Type B pancreatic cell (in vitro differentiated cells): ENCODE measurements at regions not wholly inside any gene's neighbourhood (a gene's known extent, or its start where the extent isn't known, plus 50 kb on each side); places are given as distances from the start of the nearest gene placed in this dataset.

Experiments used
- DNase-seq: peaks from one replicate; pipeline ENCODE4 v3.0.0; 2021; ENCODE audit warnings: mixed read lengths; ENCODE audit not compliant: unreplicated experiment; ENCODE audit errors: extremely low spot score
- H3K27ac Mint-ChIP-seq: 2 replicates; pipeline ENCODE4 v1.8.0; 2021; ENCODE audit warnings: mild to moderate bottlenecking, mixed read lengths
- H3K27me3 Mint-ChIP-seq: 2 replicates; pipeline ENCODE4 v1.8.0; 2021; ENCODE audit warnings: mixed read lengths
- H3K36me3 Mint-ChIP-seq: 2 replicates; pipeline ENCODE4 v1.8.0; 2021; ENCODE audit warnings: mixed read lengths
- H3K4me1 Mint-ChIP-seq: one replicate; pipeline ENCODE4 v1.8.0; 2021; ENCODE audit warnings: mixed read lengths; ENCODE audit not compliant: unreplicated experiment
- H3K4me3 Mint-ChIP-seq: 2 replicates; pipeline ENCODE4 v1.8.0; 2021; ENCODE audit warnings: mild to moderate bottlenecking, mixed read lengths
- H3K9me3 Mint-ChIP-seq: 2 replicates; pipeline ENCODE4 v1.8.0; 2021; ENCODE audit warnings: mixed read lengths
- TF ChIP-seq, protein P1 (sequence below): fragments of 200-600 bp; sonication (generic); conservative IDR thresholded peaks from 2 replicates; pipeline ENCODE4 v1.5.0; 2021; ENCODE audit warnings: antibody characterized with exemption, mild to moderate bottlenecking

DNA sequence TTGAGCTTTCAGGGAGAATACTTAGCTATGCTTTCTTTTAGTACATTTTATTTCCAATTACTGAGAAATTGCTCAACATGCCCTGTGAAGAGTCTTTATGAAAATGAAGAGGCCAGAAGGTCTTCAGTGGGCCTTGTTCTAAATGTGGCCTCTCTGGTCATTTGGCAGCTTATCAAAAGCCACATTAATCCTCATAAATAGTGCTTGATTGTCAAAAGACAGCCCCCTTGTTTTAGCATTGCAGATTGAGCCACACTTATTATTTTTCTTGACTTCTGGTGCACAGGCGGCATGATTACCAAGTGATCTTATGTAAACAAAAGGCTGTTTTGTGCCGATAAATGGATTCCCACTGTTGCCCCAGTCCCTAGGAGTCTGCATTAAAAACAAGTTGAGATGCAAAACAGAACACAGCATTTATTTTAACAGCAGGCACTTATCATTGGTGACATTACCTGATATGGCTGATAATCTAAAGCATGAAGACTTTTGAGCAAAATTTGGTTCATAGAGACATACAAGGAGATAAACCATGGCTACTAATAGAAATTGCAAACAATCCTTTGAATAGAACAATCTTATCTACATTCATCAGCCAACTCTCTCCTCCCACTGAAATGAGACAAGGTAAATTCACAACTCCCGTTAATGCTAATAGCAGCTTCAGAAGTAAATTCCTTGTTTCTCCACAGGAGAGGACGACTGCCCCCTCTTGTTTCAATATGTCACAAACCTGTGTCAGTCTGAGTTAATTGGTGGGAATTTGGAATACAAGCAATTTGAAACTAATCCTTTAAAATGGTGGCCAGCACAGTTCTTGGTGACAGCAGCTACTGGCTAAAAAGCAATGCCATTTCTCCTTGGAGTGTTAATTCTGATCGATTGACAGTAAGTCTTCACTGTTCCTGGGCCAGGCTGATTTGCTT is 194.3 kb downstream of the NSUN3 start:
- peaks cover 3% of the 10 kb centered on the region for H3K27me3 Mint-ChIP-seq
- H3K4me3 Mint-ChIP-seq: no peak overlapping the region
- H3K9me3 Mint-ChIP-seq: no peaks in the 10 kb centered on the region
- H3K4me1 Mint-ChIP-seq: peaks cover 4% of the 10 kb centered on the region
- DNase-seq: no peak
- H3K36me3 Mint-ChIP-seq: no peaks in the 10 kb centered on the region
- H3K27ac Mint-ChIP-seq: no peak overlapping the region
- TF ChIP-seq, protein P1, sequence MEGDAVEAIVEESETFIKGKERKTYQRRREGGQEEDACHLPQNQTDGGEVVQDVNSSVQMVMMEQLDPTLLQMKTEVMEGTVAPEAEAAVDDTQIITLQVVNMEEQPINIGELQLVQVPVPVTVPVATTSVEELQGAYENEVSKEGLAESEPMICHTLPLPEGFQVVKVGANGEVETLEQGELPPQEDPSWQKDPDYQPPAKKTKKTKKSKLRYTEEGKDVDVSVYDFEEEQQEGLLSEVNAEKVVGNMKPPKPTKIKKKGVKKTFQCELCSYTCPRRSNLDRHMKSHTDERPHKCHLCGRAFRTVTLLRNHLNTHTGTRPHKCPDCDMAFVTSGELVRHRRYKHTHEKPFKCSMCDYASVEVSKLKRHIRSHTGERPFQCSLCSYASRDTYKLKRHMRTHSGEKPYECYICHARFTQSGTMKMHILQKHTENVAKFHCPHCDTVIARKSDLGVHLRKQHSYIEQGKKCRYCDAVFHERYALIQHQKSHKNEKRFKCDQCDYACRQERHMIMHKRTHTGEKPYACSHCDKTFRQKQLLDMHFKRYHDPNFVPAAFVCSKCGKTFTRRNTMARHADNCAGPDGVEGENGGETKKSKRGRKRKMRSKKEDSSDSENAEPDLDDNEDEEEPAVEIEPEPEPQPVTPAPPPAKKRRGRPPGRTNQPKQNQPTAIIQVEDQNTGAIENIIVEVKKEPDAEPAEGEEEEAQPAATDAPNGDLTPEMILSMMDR: no peak

DNA sequence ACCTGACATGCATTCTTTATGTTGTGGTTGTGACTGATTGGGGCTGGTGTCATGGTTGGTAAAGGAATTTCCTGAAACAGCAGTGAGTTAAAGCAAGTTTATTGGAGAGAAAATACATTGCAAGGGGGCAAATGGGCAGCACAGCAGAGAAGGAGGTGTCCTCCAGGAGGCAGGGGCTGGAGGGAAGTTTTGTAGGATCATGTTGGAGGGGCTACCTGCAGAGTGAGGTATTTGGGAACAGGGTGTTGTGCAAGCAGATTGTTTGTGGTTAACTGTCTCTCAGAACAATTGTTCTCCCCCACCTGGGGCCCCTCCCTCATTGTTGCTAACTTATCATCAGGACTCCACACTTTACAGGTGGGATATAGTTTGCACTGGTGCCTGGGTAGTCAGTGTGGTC is 196.0 kb downstream of the NSUN3 start:
- Mint-ChIP-seq H3K4me3 (no peak overlapping the region), H3K36me3 (no peaks in the 10 kb centered on the region), H3K9me3 (no peaks in the 10 kb centered on the region), H3K27me3 (peaks cover 3% of the 10 kb centered on the region), H3K4me1 (peaks cover 4% of the 10 kb centered on the region), H3K27ac (no peak overlapping the region)
- TF ChIP-seq, protein P1: no peak
- no peak for DNase-seq

DNA sequence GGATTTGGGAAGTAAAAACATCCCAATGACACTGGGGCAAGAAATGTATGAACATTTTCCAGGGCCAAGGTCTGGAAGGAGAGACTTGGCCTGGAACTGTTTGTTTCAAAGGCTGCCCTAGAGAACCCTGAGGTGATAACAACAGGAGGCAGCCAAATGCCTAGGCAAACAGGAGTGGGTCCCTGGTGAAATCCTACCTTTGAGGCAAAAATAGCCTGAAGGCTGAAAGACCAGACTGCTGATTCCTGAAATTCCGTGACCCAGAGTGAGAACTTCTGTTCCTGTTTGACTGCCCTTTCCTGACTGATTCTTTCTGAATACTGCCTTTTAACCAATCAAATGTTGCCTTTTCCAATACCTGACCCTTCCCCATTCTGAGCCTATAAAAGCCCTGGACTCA is 196.4 kb downstream of the NSUN3 start:
- H3K9me3 Mint-ChIP-seq: no peaks in the 10 kb centered on the region
- no peak for DNase-seq
- peaks cover 4% of the 10 kb centered on the region for H3K4me1 Mint-ChIP-seq
- H3K27me3 Mint-ChIP-seq: peaks cover 3% of the 10 kb centered on the region
- H3K4me3 Mint-ChIP-seq: no peak overlapping the region
- no peak overlapping the region for H3K27ac Mint-ChIP-seq
- TF ChIP-seq, protein P1: no peak
- no peaks in the 10 kb centered on the region for H3K36me3 Mint-ChIP-seq

DNA sequence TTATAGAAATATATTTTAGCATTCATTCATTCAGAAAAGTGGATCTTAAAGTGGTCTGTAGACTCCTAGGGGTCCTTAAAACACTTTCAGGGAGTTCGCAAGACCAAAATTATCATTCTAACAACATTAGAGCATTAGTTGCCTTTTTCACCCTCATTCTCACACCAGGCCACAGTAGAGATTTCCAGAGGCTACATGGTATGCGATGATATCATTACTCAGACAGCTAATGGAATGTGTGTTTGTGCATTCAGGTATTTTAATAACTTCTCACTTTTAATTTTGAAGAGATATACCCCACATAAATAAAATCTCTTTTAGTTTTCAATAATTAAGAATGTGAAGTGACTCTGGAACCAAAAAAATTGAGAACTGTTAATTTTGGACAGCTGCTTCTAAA is 206.9 kb downstream of the NSUN3 start:
- TF ChIP-seq, protein P1: no peak
- Mint-ChIP-seq H3K4me3 (no peak overlapping the region), H3K4me1 (no peaks in the 10 kb centered on the region), H3K36me3 (no peaks in the 10 kb centered on the region), H3K9me3 (no peaks in the 10 kb centered on the region), H3K27ac (no peak overlapping the region), H3K27me3 (no peaks in the 10 kb centered on the region)
- no peak for DNase-seq

DNA sequence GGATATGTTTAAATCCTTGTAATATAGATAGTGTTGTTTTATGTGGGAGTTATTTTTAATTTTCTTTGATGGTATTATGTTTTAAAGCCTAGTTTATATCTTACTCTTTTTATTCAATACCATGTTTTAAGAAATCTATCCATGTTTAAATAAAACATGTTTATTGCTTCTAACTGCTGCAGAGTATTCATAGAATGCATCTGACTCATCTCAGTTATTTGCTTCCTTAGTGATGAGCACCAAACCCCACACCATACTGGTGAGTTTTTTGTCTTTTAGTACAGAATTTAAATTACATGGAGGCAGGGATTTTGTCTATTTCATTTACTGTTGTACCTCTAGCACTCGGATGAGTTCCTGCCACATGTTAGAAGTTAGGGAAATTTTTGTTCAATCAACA is 209.2 kb downstream of the NSUN3 start:
- TF ChIP-seq, protein P1: no peak
- Mint-ChIP-seq H3K4me3 (no peak overlapping the region), H3K27me3 (no peaks in the 10 kb centered on the region), H3K4me1 (no peaks in the 10 kb centered on the region), H3K9me3 (no peaks in the 10 kb centered on the region), H3K36me3 (no peaks in the 10 kb centered on the region), H3K27ac (no peak overlapping the region)
- DNase-seq: no peak
